BLaER1 (cell line): ENCODE measurements at regions not wholly inside any gene's neighbourhood (a gene's known extent, or its start where the extent isn't known, plus 50 kb on each side); places are given as distances from the start of the nearest gene placed in this dataset.

Source experiments
- H3K27ac ChIP-seq: shearing (Covaris generic); formaldehyde crosslinking; 2 replicates; pipeline ENCODE4 v1.8.1; 2022
- H3K27me3 ChIP-seq: shearing (Covaris generic); formaldehyde crosslinking; 2 replicates; pipeline ENCODE4 v1.8.1; 2022
- H3K36me3 ChIP-seq: shearing (Covaris generic); formaldehyde crosslinking; 2 replicates; pipeline ENCODE4 v1.8.1; 2022
- H3K4me1 ChIP-seq: shearing (Covaris generic); formaldehyde crosslinking; 2 replicates; pipeline ENCODE4 v1.8.1; 2022
- H3K4me2 ChIP-seq: shearing (Covaris generic); formaldehyde crosslinking; 2 replicates; pipeline ENCODE4 v1.8.1; 2022
- H3K4me3 ChIP-seq: shearing (Covaris generic); formaldehyde crosslinking; 2 replicates; pipeline ENCODE4 v1.8.1; 2022
- H3K9ac ChIP-seq: shearing (Covaris generic); formaldehyde crosslinking; 2 replicates; pipeline ENCODE4 v1.8.1; 2022
- H3K9me3 ChIP-seq: shearing (Covaris generic); formaldehyde crosslinking; 2 replicates; pipeline ENCODE4 v1.8.1; 2022
- H4K20me1 ChIP-seq: shearing (Covaris generic); formaldehyde crosslinking; 2 replicates; pipeline ENCODE4 v1.8.1; 2022
- Cebpa-rat ChIP-seq: shearing (Covaris generic); IDR thresholded peaks from 2 replicates; pipeline ENCODE4 v1.8.1; 2022

- Histone ChIP-seq H3K9ac (no peak overlapping the region), H4K20me1 (no peaks in the 10 kb centered on the region), H3K9me3 (no peaks in the 10 kb centered on the region), H3K4me2 (no peak overlapping the region), H3K4me1 (no peaks in the 10 kb centered on the region), H3K4me3 (no peak overlapping the region), H3K36me3 (no peaks in the 10 kb centered on the region), H3K27ac (no peak overlapping the region), H3K27me3 (no peaks in the 10 kb centered on the region)
- no peak for TF ChIP-seq Cebpa-rat
Observed at GRCh38 chr18:56067214-56067894, 479.4 kb upstream of the TCF4 start.

- no peaks in the 10 kb centered on the region for H3K36me3 ChIP-seq
- H3K9ac ChIP-seq = no peak overlapping the region
- no peak overlapping the region for H3K4me3 ChIP-seq
- no peaks in the 10 kb centered on the region for H4K20me1 ChIP-seq
- H3K4me2 ChIP-seq = no peak overlapping the region
- no peak for TF ChIP-seq Cebpa-rat
- no peak overlapping the region for H3K27ac ChIP-seq
- H3K27me3 ChIP-seq = no peaks in the 10 kb centered on the region
- H3K9me3 ChIP-seq = no peaks in the 10 kb centered on the region
- H3K4me1 ChIP-seq = no peaks in the 10 kb centered on the region
Observed at GRCh38 chr18:56066524-56067213, 478.7 kb upstream of the TCF4 start.

- H3K4me3 ChIP-seq = no peak overlapping the region
- H3K9ac ChIP-seq = no peak overlapping the region
- no peak overlapping the region for H3K27ac ChIP-seq
- no peaks in the 10 kb centered on the region for H4K20me1 ChIP-seq
- no peaks in the 10 kb centered on the region for H3K4me1 ChIP-seq
- H3K9me3 ChIP-seq = no peaks in the 10 kb centered on the region
- H3K36me3 ChIP-seq = no peaks in the 10 kb centered on the region
- no peaks in the 10 kb centered on the region for H3K27me3 ChIP-seq
- TF ChIP-seq Cebpa-rat = no peak
- H3K4me2 ChIP-seq = no peak overlapping the region
Observed at GRCh38 chr18:56065086-56065485, 477.1 kb upstream of the TCF4 start.

GRCh38 chr18:56062931-56063330 lies 474.9 kb upstream of the TCF4 start:
- H3K9me3 ChIP-seq = no peaks in the 10 kb centered on the region
- H3K27me3 ChIP-seq = no peaks in the 10 kb centered on the region
- H3K27ac ChIP-seq = no peak overlapping the region
- no peak overlapping the region for H3K4me3 ChIP-seq
- no peak overlapping the region for H3K9ac ChIP-seq
- no peaks in the 10 kb centered on the region for H3K4me1 ChIP-seq
- H3K4me2 ChIP-seq = no peak overlapping the region
- H4K20me1 ChIP-seq = no peaks in the 10 kb centered on the region
- TF ChIP-seq Cebpa-rat = no peak
- no peaks in the 10 kb centered on the region for H3K36me3 ChIP-seq

- H3K9ac ChIP-seq = no peak overlapping the region
- H3K4me1 ChIP-seq = no peaks in the 10 kb centered on the region
- no peak overlapping the region for H3K4me2 ChIP-seq
- H3K9me3 ChIP-seq = peaks cover 5% of the 10 kb centered on the region; the same call in 1 of the 2 replicates
- H3K36me3 ChIP-seq = no peaks in the 10 kb centered on the region
- no peak overlapping the region for H3K27ac ChIP-seq
- H3K4me3 ChIP-seq = no peak overlapping the region
- no peaks in the 10 kb centered on the region for H4K20me1 ChIP-seq
- no peaks in the 10 kb centered on the region for H3K27me3 ChIP-seq
- no peak for TF ChIP-seq Cebpa-rat
Observed at GRCh38 chr18:56060967-56061541, 473.1 kb upstream of the TCF4 start.

- no peaks in the 10 kb centered on the region for H3K27me3 ChIP-seq
- no peak overlapping the region for H3K27ac ChIP-seq
- H4K20me1 ChIP-seq = no peaks in the 10 kb centered on the region
- H3K4me1 ChIP-seq = no peaks in the 10 kb centered on the region
- no peak overlapping the region for H3K4me2 ChIP-seq
- H3K9ac ChIP-seq = no peak overlapping the region
- no peaks in the 10 kb centered on the region for H3K36me3 ChIP-seq
- H3K4me3 ChIP-seq = no peak overlapping the region
- peaks cover 26% of the 10 kb centered on the region for H3K9me3 ChIP-seq
- no peak for TF ChIP-seq Cebpa-rat
Observed at GRCh38 chr18:56052202-56052601, 464.2 kb upstream of the TCF4 start.

- Histone ChIP-seq H3K9ac (no peak overlapping the region), H3K36me3 (no peaks in the 10 kb centered on the region), H3K27ac (no peak overlapping the region), H3K9me3 (peaks cover 30% of the 10 kb centered on the region), H3K4me1 (no peaks in the 10 kb centered on the region), H3K4me3 (no peak overlapping the region), H4K20me1 (no peaks in the 10 kb centered on the region), H3K4me2 (no peak overlapping the region), H3K27me3 (no peaks in the 10 kb centered on the region)
- no peak for TF ChIP-seq Cebpa-rat
Observed at GRCh38 chr18:56044239-56044638, 456.2 kb upstream of the TCF4 start.

- H3K9me3 ChIP-seq = peaks cover 25% of the 10 kb centered on the region
- no peak overlapping the region for H3K9ac ChIP-seq
- H3K4me2 ChIP-seq = no peak overlapping the region
- peaks cover 4% of the 10 kb centered on the region for H3K4me1 ChIP-seq
- H3K4me3 ChIP-seq = no peak overlapping the region
- no peaks in the 10 kb centered on the region for H3K36me3 ChIP-seq
- no peak overlapping the region for H3K27ac ChIP-seq
- no peaks in the 10 kb centered on the region for H4K20me1 ChIP-seq
- no peaks in the 10 kb centered on the region for H3K27me3 ChIP-seq
- no peak for TF ChIP-seq Cebpa-rat
Observed at GRCh38 chr18:56043641-56044061, 455.7 kb upstream of the TCF4 start.

- TF ChIP-seq Cebpa-rat = no peak
- H3K4me1 ChIP-seq = peaks cover 10% of the 10 kb centered on the region
- H3K4me2 ChIP-seq = no peak overlapping the region
- no peak overlapping the region for H3K9ac ChIP-seq
- H3K27ac ChIP-seq = no peak overlapping the region
- H3K9me3 ChIP-seq = peaks cover 19% of the 10 kb centered on the region
- no peaks in the 10 kb centered on the region for H4K20me1 ChIP-seq
- no peak overlapping the region for H3K4me3 ChIP-seq
- H3K36me3 ChIP-seq = no peaks in the 10 kb centered on the region
- no peaks in the 10 kb centered on the region for H3K27me3 ChIP-seq
Observed at GRCh38 chr18:56042915-56043536, 455.0 kb upstream of the TCF4 start.
